ENCODE measurements at regions not wholly inside any gene's neighbourhood (a gene's known extent, or its start where the extent isn't known, plus 50 kb on each side); places are given as distances from the start of the nearest gene placed in this dataset.

- TF ChIP-seq POLR2A (IDR thresholded peaks at IDR 0.05; ENCODE audit: low read depth, low read length) (no peak), POLR2AphosphoS5 (IDR thresholded peaks at IDR 0.05; ENCODE audit: low read depth, low read length) (no peak)
These were observed 57.5 kb upstream of the SLC7A3 start for GRCh38 chrX:70988425-70988824.

Measured in GM12892 (cell line).